ENCODE measurements at regions not wholly inside any gene's neighbourhood (a gene's known extent, or its start where the extent isn't known, plus 50 kb on each side); places are given as distances from the start of the nearest gene placed in this dataset.
"Not testable (repeated sequence)": the region's sequence is repeated elsewhere in the genome, so short reads cannot be mapped to it uniquely, and the experiment has no call there.

- Histone ChIP-seq H3K27me3 (ENCODE audit: control insufficient read depth, insufficient read depth, low read length) (no peaks in the 10 kb centered on the region), H3K9me3 (ENCODE audit: control insufficient read depth, insufficient read depth, low read length) (no peaks in the 10 kb centered on the region), H3K36me3 (ENCODE audit: control insufficient read depth, insufficient read depth, low read length) (no peaks in the 10 kb centered on the region), H3K4me3 (ENCODE audit: low read length) (no peak overlapping the region), H3K4me1 (ENCODE audit: control insufficient read depth, insufficient read depth, low read length) (peaks cover 2% of the 10 kb centered on the region; the same call in 1 of the 2 replicates), H3K27ac (ENCODE audit: low read length) (no peak overlapping the region)
- WGBS (ENCODE audit: insufficient coverage, insufficient read length), result no CpG with 5 or more reads among the region's 4 CpGs
- peak; percentile 22 for DNase-seq (ENCODE audit: low read depth, low spot score)
These were observed 96.7 kb upstream of the DIAPH3 start for GRCh38 chr13:60260440-60260839.

- Histone ChIP-seq H3K36me3 (ENCODE audit: control insufficient read depth, insufficient read depth, low read length) (no peaks in the 10 kb centered on the region), H3K4me3 (ENCODE audit: low read length) (no peak overlapping the region), H3K27me3 (ENCODE audit: control insufficient read depth, insufficient read depth, low read length) (no peaks in the 10 kb centered on the region), H3K27ac (ENCODE audit: low read length) (no peak overlapping the region), H3K4me1 (ENCODE audit: control insufficient read depth, insufficient read depth, low read length) (peaks cover 2% of the 10 kb centered on the region; the same call in 1 of the 2 replicates), H3K9me3 (ENCODE audit: control insufficient read depth, insufficient read depth, low read length) (no peaks in the 10 kb centered on the region)
- DNase-seq (ENCODE audit: low read depth, low spot score), result peak; percentile 64
- no CpG with 5 or more reads among the region's 12 CpGs for WGBS (ENCODE audit: insufficient coverage, insufficient read length)
These were observed 98.0 kb upstream of the DIAPH3 start for GRCh38 chr13:60261432-60262351.

- Histone ChIP-seq H3K9me3 (ENCODE audit: control insufficient read depth, insufficient read depth, low read length) (no peaks in the 10 kb centered on the region), H3K4me1 (ENCODE audit: control insufficient read depth, insufficient read depth, low read length) (peaks cover 2% of the 10 kb centered on the region; the same call in 1 of the 2 replicates), H3K27me3 (ENCODE audit: control insufficient read depth, insufficient read depth, low read length) (no peaks in the 10 kb centered on the region), H3K27ac (ENCODE audit: low read length) (no peak overlapping the region), H3K4me3 (ENCODE audit: low read length) (no peak overlapping the region), H3K36me3 (ENCODE audit: control insufficient read depth, insufficient read depth, low read length) (no peaks in the 10 kb centered on the region)
- DNase-seq (ENCODE audit: low read depth, low spot score), result no peak
- WGBS (ENCODE audit: insufficient coverage, insufficient read length), result no CpG with 5 or more reads among the region's 1 CpG
These were observed 101.8 kb upstream of the DIAPH3 start for GRCh38 chr13:60265566-60265965.

- peaks cover 1% of the 10 kb centered on the region; the same call in 1 of the 2 replicates for H3K4me1 ChIP-seq (ENCODE audit: control insufficient read depth, insufficient read depth, low read length)
- H3K27me3 ChIP-seq (ENCODE audit: control insufficient read depth, insufficient read depth, low read length), result no peaks in the 10 kb centered on the region
- peak overlapping the region; percentile 38; the same call in 1 of the 2 replicates for H3K4me3 ChIP-seq (ENCODE audit: low read length)
- DNase-seq (ENCODE audit: low read depth, low spot score), result peak; percentile 9
- no peak overlapping the region for H3K27ac ChIP-seq (ENCODE audit: low read length)
- WGBS (ENCODE audit: insufficient coverage, insufficient read length), result no CpG with 5 or more reads among the region's 24 CpGs
- H3K9me3 ChIP-seq (ENCODE audit: control insufficient read depth, insufficient read depth, low read length), result no peaks in the 10 kb centered on the region
- no peaks in the 10 kb centered on the region for H3K36me3 ChIP-seq (ENCODE audit: control insufficient read depth, insufficient read depth, low read length)
These were observed 103.9 kb upstream of the DIAPH3 start for GRCh38 chr13:60267498-60268202.

- no peak for DNase-seq (ENCODE audit: low read depth, low spot score)
- Histone ChIP-seq H3K9me3 (ENCODE audit: control insufficient read depth, insufficient read depth, low read length) (no peaks in the 10 kb centered on the region), H3K27me3 (ENCODE audit: control insufficient read depth, insufficient read depth, low read length) (no peaks in the 10 kb centered on the region), H3K36me3 (ENCODE audit: control insufficient read depth, insufficient read depth, low read length) (no peaks in the 10 kb centered on the region), H3K27ac (ENCODE audit: low read length) (no peak overlapping the region), H3K4me3 (ENCODE audit: low read length) (peak overlapping the region; percentile 38; the same call in 1 of the 2 replicates), H3K4me1 (ENCODE audit: control insufficient read depth, insufficient read depth, low read length) (peaks cover 1% of the 10 kb centered on the region; the same call in 1 of the 2 replicates)
- no CpG with 5 or more reads among the region's 8 CpGs for WGBS (ENCODE audit: insufficient coverage, insufficient read length)
These were observed 104.5 kb upstream of the DIAPH3 start for GRCh38 chr13:60268203-60268555.

- Histone ChIP-seq H3K27me3 (ENCODE audit: control insufficient read depth, insufficient read depth, low read length) (no peaks in the 10 kb centered on the region), H3K36me3 (ENCODE audit: control insufficient read depth, insufficient read depth, low read length) (no peaks in the 10 kb centered on the region), H3K4me3 (ENCODE audit: low read length) (no peak overlapping the region), H3K9me3 (ENCODE audit: control insufficient read depth, insufficient read depth, low read length) (no peaks in the 10 kb centered on the region), H3K4me1 (ENCODE audit: control insufficient read depth, insufficient read depth, low read length) (peaks cover under 1% of the 10 kb centered on the region; the same call in 1 of the 2 replicates), H3K27ac (ENCODE audit: low read length) (no peak overlapping the region)
- no peak for DNase-seq (ENCODE audit: low read depth, low spot score)
These were observed 110.3 kb upstream of the DIAPH3 start for GRCh38 chr13:60273971-60274527.

- no peaks in the 10 kb centered on the region for H3K9me3 ChIP-seq (ENCODE audit: control insufficient read depth, insufficient read depth, low read length)
- H3K4me3 ChIP-seq (ENCODE audit: low read length), result no peak overlapping the region
- DNase-seq (ENCODE audit: low read depth, low spot score), result no peak
- no peaks in the 10 kb centered on the region for H3K36me3 ChIP-seq (ENCODE audit: control insufficient read depth, insufficient read depth, low read length)
- no peak overlapping the region for H3K27ac ChIP-seq (ENCODE audit: low read length)
- H3K27me3 ChIP-seq (ENCODE audit: control insufficient read depth, insufficient read depth, low read length), result no peaks in the 10 kb centered on the region
- no peaks in the 10 kb centered on the region for H3K4me1 ChIP-seq (ENCODE audit: control insufficient read depth, insufficient read depth, low read length)
- WGBS (ENCODE audit: insufficient coverage, insufficient read length), result no CpG with 5 or more reads among the region's 12 CpGs
These were observed 110.9 kb upstream of the DIAPH3 start for GRCh38 chr13:60274655-60275054.

- Histone ChIP-seq H3K4me1 (ENCODE audit: control insufficient read depth, insufficient read depth, low read length) (no peaks in the 10 kb centered on the region), H3K4me3 (ENCODE audit: low read length) (no peak overlapping the region), H3K36me3 (ENCODE audit: control insufficient read depth, insufficient read depth, low read length) (no peaks in the 10 kb centered on the region), H3K9me3 (ENCODE audit: control insufficient read depth, insufficient read depth, low read length) (no peaks in the 10 kb centered on the region), H3K27ac (ENCODE audit: low read length) (no peak overlapping the region), H3K27me3 (ENCODE audit: control insufficient read depth, insufficient read depth, low read length) (no peaks in the 10 kb centered on the region)
- DNase-seq (ENCODE audit: low read depth, low spot score), result no peak
- WGBS (ENCODE audit: insufficient coverage, insufficient read length), result no CpG with 5 or more reads among the region's 9 CpGs
These were observed 111.5 kb upstream of the DIAPH3 start for GRCh38 chr13:60275208-60275607.

GRCh38 chr13:60280524-60280923, 116.5 kb upstream of the TDRD3 start:
- H3K36me3 ChIP-seq (ENCODE audit: control insufficient read depth, insufficient read depth, low read length); H3K4me1 ChIP-seq (ENCODE audit: control insufficient read depth, insufficient read depth, low read length); H3K4me3 ChIP-seq (ENCODE audit: low read length); H3K27me3 ChIP-seq (ENCODE audit: control insufficient read depth, insufficient read depth, low read length); H3K27ac ChIP-seq (ENCODE audit: low read length); H3K9me3 ChIP-seq (ENCODE audit: control insufficient read depth, insufficient read depth, low read length); DNase-seq (ENCODE audit: low read depth, low spot score): not testable (repeated sequence)
- WGBS (ENCODE audit: insufficient coverage, insufficient read length), result no CpG with 5 or more reads among the region's 1 CpG

- H3K4me1 ChIP-seq (ENCODE audit: control insufficient read depth, insufficient read depth, low read length), result no peaks in the 10 kb centered on the region
- H3K9me3 ChIP-seq (ENCODE audit: control insufficient read depth, insufficient read depth, low read length), result no peaks in the 10 kb centered on the region
- no peak overlapping the region for H3K27ac ChIP-seq (ENCODE audit: low read length)
- H3K4me3 ChIP-seq (ENCODE audit: low read length), result no peak overlapping the region
- WGBS (ENCODE audit: insufficient coverage, insufficient read length), result no CpG with 5 or more reads among the region's 2 CpGs
- H3K27me3 ChIP-seq (ENCODE audit: control insufficient read depth, insufficient read depth, low read length), result no peaks in the 10 kb centered on the region
- DNase-seq (ENCODE audit: low read depth, low spot score), result no peak
- no peaks in the 10 kb centered on the region for H3K36me3 ChIP-seq (ENCODE audit: control insufficient read depth, insufficient read depth, low read length)
These were observed 114.8 kb upstream of the TDRD3 start for GRCh38 chr13:60282186-60282585.
